Sigmoid colon (tissue), 4 donors: ENCODE measurements at regions not wholly inside any gene's neighbourhood (a gene's known extent, or its start where the extent isn't known, plus 50 kb on each side); places are given as distances from the start of the nearest gene placed in this dataset.

Experiments
- EP300 ChIP-seq, 4 donors: sonication (generic); formaldehyde crosslinking; IDR thresholded peaks; one replicate each; pipeline ENCODE4 v1.6.1; 2017; ENCODE audit warnings: antibody characterized with exemption in 4 of 4
- TF ChIP-seq, protein P1 (sequence below), 4 experiments: fragments of 450-650 bp in 3 of 4; fragments of 200-600 bp in 1 of 4; IDR thresholded peaks; one replicate each; pipeline ENCODE4 v1.5.1; 2016 to 2019; ENCODE audit warnings: antibody characterized with exemption in 4 of 4, mild to moderate bottlenecking in 3 of 4, moderate library complexity in 2 of 4

DNA sequence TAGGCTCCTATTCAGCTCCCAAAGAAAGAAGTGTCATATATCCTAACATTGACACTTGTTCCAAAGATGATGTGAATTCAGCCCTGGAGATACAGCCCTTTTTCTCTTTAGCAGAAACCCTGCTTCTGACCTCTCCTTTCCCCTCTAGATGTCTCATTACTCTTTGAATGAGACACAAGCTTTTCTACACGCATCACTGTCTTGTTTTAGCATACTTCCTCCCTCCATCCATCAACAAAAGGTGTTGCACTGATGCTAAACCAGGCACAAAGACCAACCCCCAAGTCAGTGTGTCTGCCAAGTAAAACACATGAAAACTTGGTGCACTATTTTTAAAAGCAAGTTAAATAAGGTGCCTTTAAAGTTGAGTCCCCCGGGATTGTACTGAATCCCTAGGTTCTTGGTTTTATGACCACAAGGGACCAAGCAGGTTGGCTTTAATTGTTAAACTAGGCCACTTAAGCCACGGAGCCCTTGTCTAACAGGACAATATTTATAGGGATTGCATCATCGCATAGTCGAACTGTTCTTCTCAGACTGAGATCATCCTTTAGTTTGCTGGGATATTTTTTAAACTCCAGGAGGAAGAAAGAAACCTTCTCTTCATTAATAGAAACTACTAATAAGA lies 101.0 kb upstream of the GUCA2B start:
- TF ChIP-seq, protein P1, sequence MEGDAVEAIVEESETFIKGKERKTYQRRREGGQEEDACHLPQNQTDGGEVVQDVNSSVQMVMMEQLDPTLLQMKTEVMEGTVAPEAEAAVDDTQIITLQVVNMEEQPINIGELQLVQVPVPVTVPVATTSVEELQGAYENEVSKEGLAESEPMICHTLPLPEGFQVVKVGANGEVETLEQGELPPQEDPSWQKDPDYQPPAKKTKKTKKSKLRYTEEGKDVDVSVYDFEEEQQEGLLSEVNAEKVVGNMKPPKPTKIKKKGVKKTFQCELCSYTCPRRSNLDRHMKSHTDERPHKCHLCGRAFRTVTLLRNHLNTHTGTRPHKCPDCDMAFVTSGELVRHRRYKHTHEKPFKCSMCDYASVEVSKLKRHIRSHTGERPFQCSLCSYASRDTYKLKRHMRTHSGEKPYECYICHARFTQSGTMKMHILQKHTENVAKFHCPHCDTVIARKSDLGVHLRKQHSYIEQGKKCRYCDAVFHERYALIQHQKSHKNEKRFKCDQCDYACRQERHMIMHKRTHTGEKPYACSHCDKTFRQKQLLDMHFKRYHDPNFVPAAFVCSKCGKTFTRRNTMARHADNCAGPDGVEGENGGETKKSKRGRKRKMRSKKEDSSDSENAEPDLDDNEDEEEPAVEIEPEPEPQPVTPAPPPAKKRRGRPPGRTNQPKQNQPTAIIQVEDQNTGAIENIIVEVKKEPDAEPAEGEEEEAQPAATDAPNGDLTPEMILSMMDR (IDR thresholded peaks at IDR 0.05): no peak
- no peak for TF ChIP-seq EP300 (IDR thresholded peaks at IDR 0.05)
